ENCODE measurements at regions not wholly inside any gene's neighbourhood (a gene's known extent, or its start where the extent isn't known, plus 50 kb on each side); places are given as distances from the start of the nearest gene placed in this dataset.

- DNase-seq, result no peak
Measured at GRCh38 chr5:20262896-20263295, 274.9 kb upstream of the CDH18 start.

DNA sequence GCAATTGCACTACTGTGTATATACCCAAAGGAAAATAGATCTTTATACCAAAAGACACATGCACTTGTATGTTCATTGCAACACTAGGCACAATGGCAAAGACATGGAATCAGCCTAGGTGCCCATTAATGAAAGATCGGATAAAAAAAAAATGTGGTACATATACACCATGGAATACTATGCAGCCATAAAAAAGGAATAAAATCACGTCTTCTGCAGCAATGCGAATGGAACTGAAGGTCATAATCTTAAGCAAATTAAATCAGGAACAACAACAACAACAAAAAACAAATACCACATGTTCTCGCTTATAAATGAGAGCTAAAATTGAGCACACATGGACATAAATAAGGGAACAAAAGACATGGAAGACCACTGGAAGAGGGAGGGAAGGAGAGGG is 266.7 kb upstream of the CDH18 start:
- no peak for DNase-seq

GRCh38 chr5:20248118-20248517 is 260.1 kb upstream of the CDH18 start:
- no peak for DNase-seq

GRCh38 chr5:20245432-20245974 is 257.5 kb upstream of the CDH18 start:
- no peak for DNase-seq

GRCh38 chr5:20241351-20241750 is 253.4 kb upstream of the CDH18 start:
- DNase-seq, result no peak

- DNase-seq, result no peak
Measured at GRCh38 chr5:20231040-20231439, 243.0 kb upstream of the CDH18 start.

- DNase-seq, result no peak
Measured at GRCh38 chr5:20230010-20230409, 242.0 kb upstream of the CDH18 start.

- no peak for DNase-seq
Measured at GRCh38 chr5:20229303-20230005, 241.5 kb upstream of the CDH18 start.

DNA sequence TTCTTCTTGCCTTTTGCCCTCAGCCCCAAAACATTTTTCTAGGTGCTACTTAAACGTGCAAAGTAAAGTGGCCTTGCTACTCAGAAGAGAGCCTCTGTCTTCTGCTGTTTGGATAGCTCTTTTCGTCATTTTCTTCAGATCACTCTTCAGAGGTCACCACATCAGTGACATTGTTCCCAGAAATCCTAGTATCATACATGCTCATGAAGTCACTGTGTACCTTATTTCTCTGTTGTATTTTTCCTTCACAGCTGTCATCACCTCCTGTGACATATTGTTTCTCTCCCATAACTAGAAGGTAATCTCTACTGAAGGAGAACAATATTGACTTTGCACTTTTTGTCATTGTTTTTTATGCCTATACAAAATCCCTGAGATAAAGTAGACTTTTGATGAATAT is 237.0 kb upstream of the CDH18 start:
- no peak for DNase-seq

GRCh38 chr5:20224046-20224445 is 236.0 kb upstream of the CDH18 start:
- no peak for DNase-seq

DNA sequence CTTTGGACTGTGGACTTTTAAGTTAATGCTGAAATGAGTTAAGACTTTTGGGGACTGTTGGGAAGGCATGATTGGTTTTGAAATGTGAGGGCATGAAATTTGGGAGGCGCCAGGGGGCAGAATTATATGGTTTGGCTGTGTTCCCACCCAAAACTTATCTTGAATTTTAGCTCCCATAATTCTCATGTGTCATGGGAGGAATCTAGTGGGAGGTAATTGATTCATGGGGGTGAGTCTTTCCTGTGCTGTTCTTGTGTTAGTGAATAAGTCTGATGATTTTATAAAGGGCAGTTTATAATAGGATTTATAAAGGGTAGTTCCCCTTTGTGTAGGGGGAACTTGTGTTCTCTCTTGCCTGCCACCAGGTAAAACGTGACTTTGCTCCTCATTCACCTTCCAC is 235.5 kb upstream of the CDH18 start:
- DNase-seq, result no peak

DNA sequence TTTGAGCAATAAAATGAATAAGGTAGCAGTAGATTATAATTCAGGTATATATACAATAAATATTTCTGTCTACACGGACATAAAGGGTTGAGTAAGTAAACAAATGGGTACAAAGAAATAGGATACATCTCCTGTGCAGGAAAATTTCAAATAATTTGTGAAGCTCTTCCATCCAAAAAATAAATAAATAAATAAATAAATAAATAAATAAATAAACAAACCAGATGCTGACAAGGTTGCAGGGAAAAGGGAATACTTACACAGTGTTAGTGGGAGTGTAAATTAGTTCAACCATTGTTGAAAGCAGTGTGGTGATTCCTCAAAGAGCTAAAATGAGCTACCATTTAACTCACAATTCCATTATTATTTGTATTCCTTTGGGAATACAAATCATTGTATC is 227.3 kb upstream of the CDH18 start:
- DNase-seq, result no peak

GRCh38 chr5:20213803-20214202 is 225.8 kb upstream of the CDH18 start:
- DNase-seq, result no peak

GRCh38 chr5:20212701-20213100 is 224.7 kb upstream of the CDH18 start:
- no peak for DNase-seq

- no peak for DNase-seq
Measured at GRCh38 chr5:20166456-20166855, 178.5 kb upstream of the CDH18 start.

DNA sequence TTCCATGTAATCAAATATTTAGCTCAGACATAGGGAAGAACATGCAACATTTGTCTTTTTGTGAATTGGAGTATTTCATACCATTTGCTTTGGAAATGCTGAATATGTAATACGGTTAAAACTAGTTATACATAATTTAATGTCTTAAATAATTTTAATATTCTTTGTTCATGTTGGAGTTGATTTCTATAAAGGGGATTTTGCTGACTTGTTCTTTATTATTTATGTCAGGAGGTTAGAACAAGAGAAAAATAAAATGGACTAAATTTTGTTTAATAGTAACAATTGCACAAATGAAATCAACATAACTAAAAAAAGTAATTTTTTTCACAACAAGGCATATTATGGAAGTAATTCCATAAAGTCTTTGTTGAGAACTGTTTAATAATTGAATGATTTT is 170.0 kb upstream of the CDH18 start:
- DNase-seq, result no peak

DNA sequence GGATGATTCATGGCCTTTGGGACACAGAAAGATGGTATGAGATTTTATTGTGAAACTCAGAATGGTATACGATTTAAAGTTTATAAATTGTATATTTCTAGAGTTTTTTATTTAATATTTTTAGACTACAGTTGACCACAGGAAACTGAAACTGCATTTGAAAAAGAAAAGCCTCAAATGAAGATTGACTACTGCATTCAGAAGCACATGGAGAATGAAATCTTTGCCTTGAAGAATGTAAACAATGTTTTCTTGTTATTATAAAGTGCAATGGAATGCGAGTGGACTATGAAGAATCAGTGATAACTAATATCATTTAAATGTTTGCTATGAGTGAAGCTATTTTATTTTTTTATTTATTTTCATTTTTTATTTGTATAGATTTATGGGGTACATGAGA is 169.1 kb upstream of the CDH18 start:
- no peak for DNase-seq

- no peak for DNase-seq
Measured at GRCh38 chr5:20145240-20145639, 157.2 kb upstream of the CDH18 start.

- DNase-seq, result no peak
Measured at GRCh38 chr5:20129501-20129900, 141.5 kb upstream of the CDH18 start.

DNA sequence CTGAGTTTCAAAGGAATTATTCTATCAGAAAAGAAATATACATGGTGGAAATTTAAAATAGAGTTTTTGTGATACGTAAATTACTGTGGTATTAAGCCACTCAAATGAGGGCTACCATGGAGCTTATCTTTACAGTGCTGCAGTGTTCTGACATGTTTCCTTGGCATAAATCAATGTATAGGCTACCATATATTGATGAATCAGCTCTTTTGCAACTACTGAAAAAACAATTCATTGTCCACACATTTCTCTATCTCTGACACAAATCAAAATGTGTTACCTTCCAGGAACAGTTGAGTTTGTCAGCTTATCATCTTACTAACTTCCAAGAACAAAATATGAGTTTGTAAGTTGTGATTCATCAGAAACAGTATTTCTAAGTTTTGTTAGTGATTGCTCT is 140.3 kb upstream of the CDH18 start:
- DNase-seq, result no peak

DNA sequence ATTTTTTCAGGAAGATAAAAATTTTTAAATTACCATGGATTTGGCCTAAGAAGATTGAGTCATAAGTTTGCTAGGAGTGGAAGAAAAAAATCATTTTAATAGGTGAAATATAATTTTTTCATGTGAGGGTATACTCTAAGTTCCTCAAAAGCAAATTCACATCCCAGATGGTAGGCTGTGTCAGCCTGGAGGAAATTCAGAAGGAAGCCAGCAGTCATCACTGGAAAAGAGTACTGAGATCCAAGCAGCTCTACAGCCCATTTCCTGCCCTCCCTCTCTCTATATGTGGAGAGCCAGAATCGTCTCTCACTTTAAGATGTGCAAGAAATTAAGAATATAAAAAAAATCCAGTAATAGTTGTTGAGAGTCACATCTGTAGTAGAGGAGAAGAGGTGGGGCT is 126.5 kb upstream of the CDH18 start:
- no peak for DNase-seq

- DNase-seq, result no peak
Measured at GRCh38 chr5:20113931-20114330, 125.9 kb upstream of the CDH18 start.

GRCh38 chr5:20113031-20113715 is 125.2 kb upstream of the CDH18 start:
- no peak for DNase-seq

GRCh38 chr5:20109326-20109725 is 121.3 kb upstream of the CDH18 start:
- no peak for DNase-seq

DNA sequence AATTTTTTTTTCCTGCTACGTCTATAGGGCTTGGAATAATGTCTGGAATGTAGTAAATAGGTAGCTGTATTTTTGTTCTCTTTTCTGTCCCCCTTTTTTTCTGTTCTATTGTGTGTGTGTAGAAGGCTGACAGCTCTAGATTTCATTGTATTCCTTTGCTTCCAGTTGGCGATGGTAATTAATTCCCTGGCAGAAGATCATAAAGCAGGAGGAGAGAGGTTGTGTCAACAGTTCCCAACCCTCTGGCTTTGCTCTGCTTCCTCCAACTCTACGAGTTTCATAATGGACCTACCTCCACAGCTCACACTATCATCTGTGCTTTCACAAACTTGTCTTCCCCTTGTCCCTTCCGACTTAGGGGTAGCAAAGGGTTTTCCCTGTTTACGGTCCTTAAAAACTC is 117.9 kb upstream of the CDH18 start:
- DNase-seq, result no peak

Measured in AML-193 (cell line).